ENCODE measurements at regions not wholly inside any gene's neighbourhood (a gene's known extent, or its start where the extent isn't known, plus 50 kb on each side); places are given as distances from the start of the nearest gene placed in this dataset.

- TF ChIP-seq CTCF (IDR thresholded peaks at IDR 0.05) (no peak), POLR2A (IDR thresholded peaks at IDR 0.05) (no peak)
Measured at GRCh38 chr18:49677081-49677480, 115.2 kb downstream of the LIPG start.
